B cell (primary cell): ENCODE measurements at regions not wholly inside any gene's neighbourhood (a gene's known extent, or its start where the extent isn't known, plus 50 kb on each side); places are given as distances from the start of the nearest gene placed in this dataset.

Source experiments
- CTCF ChIP-seq: fragments of 200-600 bp; IDR thresholded peaks from one replicate; pipeline ENCODE4 v1.8.0; 2022; ENCODE audit warnings: antibody characterized with exemption, mild to moderate bottlenecking
- EZH2 ChIP-seq: IDR thresholded peaks from 2 replicates; pipeline ENCODE4 v1.6.1; 2012; ENCODE audit warnings: borderline replicate concordance, low read depth, mild to moderate bottlenecking, moderate library complexity, low read length; ENCODE audit not compliant: insufficient read depth, poor library complexity, severe bottlenecking

GRCh38 chr1:203986887-203987461 lies 85.9 kb upstream of the SOX13 start:
- no peak for TF ChIP-seq CTCF
- no peak for TF ChIP-seq EZH2
